Activated CD4-positive, alpha-beta T cell treated with anti-CD3 and anti-CD28 coated beads, Interleukin-2, amount 50 U/mL, for 16 hours (primary cell): ENCODE measurements at regions not wholly inside any gene's neighbourhood (a gene's known extent, or its start where the extent isn't known, plus 50 kb on each side); places are given as distances from the start of the nearest gene placed in this dataset.

ENCODE experiments used
- DNase-seq: peaks from one replicate; pipeline ENCODE4 v3.0.0-alpha.2; 2020

DNA sequence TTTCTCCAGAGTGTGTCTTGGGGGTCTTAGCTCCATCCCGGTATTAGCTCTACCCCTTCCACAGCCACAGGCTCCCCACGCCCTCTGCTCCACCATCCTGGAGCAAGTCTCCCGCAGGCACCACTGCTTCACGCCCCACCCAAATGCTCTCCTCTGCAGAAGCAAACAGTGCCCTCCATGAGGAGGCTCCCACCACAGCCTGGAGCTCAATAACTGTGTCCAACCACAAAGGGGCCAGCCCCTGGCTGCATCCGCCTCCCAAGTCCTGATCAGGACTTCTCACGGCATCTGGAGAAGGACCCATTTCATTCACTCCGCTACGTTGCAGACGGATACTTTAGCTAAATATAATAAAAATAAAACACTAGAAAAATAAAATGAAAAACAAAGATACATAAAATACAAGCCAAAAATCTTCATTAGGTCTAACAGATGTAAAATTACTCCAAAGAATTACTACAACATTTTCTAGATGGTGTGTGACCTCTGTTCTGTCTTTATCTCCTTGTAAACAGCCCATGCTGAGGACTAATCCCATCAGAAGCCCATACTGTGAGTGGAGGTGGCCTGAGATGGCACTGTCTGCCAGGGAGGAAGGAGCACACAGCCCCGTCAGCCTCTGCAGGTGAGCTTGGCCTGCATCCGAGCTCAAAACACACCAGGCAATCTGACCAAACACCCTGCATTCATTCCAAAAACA is 210.8 kb upstream of the RAB6C start:
- no peak for DNase-seq

DNA sequence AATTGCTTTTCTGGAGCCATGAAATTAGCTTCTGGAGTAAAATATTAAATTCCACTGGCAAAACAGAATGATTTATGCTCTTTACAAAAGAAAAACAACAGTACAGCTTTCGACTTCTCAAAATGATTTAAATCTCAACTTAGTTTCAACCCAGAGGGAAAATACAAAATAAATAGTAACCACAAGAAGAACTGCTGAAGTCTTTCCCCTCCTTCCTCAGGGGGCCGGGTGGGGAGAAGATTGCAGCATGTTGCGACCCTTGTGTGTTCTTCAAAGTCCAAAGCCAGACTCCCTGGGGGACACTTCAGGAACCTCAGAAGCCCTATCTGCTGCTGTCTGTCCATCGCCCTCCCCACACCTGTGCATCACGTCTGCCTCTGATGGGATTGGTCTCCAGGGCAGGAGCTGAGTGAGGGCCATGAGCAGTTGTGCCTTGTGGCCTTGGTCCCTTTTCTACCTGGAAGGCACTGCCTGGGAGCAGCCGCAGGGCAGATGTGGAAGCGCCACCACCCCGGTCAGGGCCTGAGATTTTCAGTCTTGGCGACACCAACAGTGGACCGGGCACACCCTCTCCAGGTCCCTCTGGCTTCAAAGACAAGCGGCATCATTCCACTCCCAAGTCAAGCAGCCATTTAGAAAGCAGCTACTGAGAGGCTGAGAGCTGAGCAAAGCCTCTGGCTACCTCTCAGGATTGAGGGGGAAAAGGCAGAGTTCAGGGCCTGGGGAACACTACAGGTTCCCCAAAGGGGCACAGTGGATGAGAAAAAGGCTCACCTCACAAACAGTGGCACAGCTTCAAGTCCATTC is 210.1 kb upstream of the RAB6C start:
- no peak for DNase-seq

DNA sequence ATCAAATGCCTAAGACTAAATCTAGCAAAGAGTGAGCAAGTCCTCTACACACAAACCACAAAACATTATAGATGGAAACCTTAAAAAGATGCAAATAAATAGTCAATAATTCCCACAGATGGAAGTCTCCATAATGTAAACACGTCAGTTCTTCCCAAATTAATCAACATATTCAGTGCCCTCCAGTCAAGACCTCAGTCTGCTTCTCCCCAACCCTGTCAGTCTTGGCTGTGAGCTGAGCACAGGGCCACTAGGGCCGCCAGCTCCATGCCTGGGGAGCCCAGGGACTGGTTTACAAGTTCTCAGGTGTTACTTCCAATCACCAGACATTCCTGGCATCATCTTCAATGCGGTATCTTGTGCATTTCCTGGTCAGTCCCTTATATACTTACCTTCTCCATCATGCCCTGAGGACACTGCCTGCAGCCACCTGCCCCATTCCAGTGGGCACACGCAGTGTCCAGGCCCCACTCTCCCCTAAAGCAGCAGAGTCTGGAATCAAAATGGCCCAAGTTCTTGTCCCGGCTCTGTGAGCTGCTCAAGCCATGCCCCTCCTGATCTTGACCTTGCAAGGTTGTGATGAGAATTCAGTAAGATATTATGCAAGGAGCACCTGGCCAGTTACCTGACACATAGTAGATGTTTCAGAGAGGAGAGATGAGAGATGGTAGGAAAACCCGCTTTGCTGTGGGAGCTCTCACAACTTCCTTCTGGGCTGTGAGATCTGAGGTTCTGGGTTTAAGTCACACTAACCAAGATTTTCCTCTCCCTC is 207.9 kb upstream of the RAB6C start:
- no peak for DNase-seq

DNA sequence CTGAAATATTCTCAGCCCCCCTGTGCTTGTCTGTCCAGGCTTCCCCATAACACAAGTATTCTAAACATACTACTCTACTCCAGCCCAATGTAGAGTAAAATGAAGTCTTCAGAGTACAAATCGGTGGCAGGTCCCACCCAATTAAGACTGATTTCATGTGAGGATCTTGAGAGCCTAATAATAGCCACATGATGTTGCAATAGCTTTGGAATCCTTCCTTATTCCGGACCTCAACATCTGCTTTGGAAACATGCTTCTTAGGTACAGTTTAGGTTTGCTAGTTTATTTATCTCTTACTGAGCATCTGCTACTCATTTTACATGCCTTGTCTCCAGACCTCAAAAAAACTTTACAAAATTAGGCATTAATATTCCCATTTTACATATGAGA is 207.3 kb upstream of the RAB6C start:
- DNase-seq: no peak

DNA sequence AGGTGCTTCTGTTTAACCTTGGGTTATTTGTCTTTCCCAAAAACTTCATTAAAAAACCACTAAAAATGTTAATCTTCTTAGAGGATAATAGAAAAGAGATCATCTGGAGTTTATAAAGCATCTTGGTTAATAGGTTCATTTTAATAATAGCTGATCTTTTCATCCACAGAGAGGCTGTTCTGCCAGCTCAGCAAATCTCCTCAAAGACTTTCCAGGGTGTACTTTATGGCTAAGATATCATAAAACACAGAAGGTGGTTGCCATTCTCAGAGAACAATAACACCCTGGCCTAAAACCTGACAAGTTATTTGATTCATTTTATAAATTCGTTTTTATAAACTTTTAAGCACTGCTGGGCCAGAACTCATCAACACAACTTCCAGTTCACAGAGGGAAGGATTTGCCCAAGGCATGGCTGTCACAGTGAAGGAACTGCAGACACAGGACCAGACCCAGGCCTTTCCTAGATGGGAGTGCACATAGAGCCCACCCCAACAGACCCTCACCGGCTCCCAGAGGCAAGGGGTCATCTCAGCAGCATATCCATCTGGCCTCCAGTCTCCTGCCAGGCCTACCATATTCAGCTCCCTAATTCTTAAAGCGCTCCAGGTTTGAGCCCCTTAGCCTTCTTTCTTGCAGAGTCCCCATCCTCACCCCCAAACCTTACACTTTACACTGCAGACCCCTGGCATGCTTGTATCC is 203.4 kb upstream of the RAB6C start:
- DNase-seq: no peak

GRCh38 chr2:129777146-129777545 is 202.3 kb upstream of the RAB6C start:
- no peak for DNase-seq

- no peak for DNase-seq
These were observed 201.5 kb upstream of the RAB6C start for GRCh38 chr2:129777762-129778583.

DNA sequence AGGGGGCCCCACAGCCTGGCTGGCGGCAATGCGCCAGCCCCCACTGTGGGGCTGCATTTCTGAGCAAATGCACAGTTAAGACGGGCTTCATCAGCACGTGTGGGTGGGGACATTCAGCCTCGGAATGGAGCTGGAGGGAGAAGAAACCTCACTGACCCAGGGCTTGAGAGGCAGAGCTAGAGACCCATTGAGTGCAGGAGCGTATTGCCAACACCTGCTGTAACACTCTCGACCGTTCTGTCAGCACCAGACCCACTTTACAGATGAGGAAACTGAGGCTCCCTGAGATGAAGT is 200.9 kb upstream of the RAB6C start:
- DNase-seq: no peak

GRCh38 chr2:129779783-129780182 is 199.7 kb upstream of the RAB6C start:
- no peak for DNase-seq

GRCh38 chr2:129780316-129781270 is 198.9 kb upstream of the RAB6C start:
- DNase-seq: no peak

- no peak for DNase-seq
These were observed 197.5 kb upstream of the RAB6C start for GRCh38 chr2:129781749-129782632.

GRCh38 chr2:129782633-129782990 is 196.9 kb upstream of the RAB6C start:
- no peak for DNase-seq

GRCh38 chr2:129784486-129784885 is 195.0 kb upstream of the RAB6C start:
- no peak for DNase-seq

DNA sequence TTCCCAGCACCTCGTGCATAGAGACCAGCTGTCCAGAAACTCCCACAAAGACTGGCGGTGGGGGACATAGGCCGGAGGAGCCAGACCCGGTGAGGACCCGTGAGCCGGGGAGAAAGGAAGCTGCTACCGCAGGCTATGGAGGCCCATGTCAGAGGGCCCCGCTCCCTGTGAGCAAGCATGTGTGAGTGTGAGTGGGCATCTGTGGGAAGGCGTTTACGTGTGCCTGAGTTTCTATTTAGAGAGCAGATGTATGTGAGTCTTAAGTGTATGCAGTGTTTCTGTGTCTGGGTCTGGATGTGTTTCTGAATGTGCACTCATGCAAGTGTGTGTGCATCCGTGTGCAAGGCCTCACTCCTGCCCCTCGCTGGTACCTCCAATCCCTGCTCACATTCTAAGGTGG is 187.8 kb upstream of the RAB6C start:
- DNase-seq: no peak

DNA sequence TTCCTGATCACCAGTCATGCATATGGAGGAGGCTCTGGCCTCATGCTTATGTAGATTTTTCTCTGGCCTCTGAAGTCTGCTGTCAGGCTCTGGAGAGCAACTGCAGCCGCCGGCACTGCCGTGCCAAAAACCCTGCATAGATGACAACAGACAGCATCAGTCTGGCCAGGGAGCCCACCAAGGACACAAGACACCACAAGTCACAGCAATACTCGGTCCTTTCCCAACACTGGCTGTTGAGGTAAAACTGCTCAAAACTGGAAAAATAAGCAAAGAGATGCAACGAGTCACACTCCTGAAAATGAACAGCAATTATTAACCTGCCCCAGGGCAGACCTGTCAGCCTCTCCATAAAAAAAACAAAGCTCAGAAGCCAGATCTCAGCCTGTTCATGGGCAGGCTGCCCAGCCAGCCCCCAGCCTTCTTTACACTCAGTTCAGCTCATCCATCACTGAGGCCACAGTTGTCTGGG is 186.0 kb upstream of the RAB6C start:
- no peak for DNase-seq

GRCh38 chr2:129794116-129794515 is 185.3 kb upstream of the RAB6C start:
- DNase-seq: no peak

DNA sequence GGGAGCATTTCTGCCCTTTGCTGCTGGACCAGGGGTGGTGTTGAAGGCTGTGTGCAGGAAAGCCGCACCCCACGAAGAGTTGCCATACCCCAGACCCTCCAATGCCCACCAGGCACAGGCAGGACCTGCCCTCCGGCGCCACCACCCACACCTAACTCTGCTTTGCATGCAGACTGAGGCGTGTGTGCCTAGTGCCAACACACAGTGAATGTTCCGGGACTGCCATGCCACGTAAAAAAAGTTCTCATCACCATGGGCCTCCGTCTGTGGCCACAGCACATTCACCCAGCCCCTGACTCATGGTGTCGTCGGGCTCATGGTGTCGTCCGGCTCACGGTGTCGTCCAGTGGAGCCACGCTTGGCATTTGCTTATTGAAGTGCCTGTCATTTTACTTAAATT is 184.9 kb upstream of the RAB6C start:
- DNase-seq: no peak

- DNase-seq: no peak
These were observed 183.2 kb upstream of the RAB6C start for GRCh38 chr2:129796225-129796624.

GRCh38 chr2:129796801-129797488 is 182.5 kb upstream of the RAB6C start:
- DNase-seq: no peak
